ENCODE measurements at regions not wholly inside any gene's neighbourhood (a gene's known extent, or its start where the extent isn't known, plus 50 kb on each side); places are given as distances from the start of the nearest gene placed in this dataset.

DNA sequence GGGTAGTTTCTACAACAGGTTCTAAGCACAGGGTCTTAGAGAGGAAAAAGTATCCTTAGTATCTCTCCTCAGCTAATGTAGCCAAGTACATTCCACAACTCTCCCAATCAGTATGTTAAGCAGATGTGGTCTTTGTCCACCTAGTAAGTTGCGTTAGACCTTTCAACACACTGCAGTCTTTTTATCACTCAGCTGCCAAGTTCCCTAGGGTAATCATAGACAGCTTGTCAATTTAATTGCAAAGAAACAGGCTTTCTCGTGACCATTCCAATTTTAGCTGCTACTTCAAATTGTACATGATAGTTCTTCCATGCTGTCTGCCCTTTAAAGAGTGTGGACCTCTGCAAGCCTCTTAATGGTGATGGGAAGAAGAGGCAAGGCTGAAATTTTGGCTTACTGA, 211.8 kb upstream of the PKN2 start:
- TF ChIP-seq, protein P1, sequence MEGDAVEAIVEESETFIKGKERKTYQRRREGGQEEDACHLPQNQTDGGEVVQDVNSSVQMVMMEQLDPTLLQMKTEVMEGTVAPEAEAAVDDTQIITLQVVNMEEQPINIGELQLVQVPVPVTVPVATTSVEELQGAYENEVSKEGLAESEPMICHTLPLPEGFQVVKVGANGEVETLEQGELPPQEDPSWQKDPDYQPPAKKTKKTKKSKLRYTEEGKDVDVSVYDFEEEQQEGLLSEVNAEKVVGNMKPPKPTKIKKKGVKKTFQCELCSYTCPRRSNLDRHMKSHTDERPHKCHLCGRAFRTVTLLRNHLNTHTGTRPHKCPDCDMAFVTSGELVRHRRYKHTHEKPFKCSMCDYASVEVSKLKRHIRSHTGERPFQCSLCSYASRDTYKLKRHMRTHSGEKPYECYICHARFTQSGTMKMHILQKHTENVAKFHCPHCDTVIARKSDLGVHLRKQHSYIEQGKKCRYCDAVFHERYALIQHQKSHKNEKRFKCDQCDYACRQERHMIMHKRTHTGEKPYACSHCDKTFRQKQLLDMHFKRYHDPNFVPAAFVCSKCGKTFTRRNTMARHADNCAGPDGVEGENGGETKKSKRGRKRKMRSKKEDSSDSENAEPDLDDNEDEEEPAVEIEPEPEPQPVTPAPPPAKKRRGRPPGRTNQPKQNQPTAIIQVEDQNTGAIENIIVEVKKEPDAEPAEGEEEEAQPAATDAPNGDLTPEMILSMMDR (IDR thresholded peaks at IDR 0.05), result no peak
- no peak for TF ChIP-seq POLR2A (IDR thresholded peaks at IDR 0.05)
- WGBS, 2 donors, result 47 to 50% methylated on average over 2 of the region's 2 CpGs

DNA sequence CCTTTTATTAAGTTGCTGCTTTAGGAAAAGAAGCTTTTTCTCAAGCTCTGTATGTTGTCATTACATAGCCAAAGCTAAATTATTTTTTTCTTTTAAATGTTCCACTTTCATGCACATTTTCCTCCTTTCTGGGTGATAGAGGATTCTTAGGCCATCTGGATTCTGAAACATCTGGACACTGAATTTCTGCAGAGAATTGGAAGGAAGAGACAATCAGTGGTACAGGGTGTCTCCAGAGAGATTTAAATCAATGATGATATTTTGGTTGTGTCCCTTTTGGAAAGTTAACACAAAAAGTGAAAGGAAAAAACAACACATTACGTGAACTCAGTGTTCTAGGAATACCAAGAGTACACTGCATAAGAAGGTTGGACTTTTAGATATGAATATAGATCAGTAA, 211.4 kb upstream of the PKN2 start:
- TF ChIP-seq, protein P1 (IDR thresholded peaks at IDR 0.05), result no peak
- no peak for TF ChIP-seq POLR2A (IDR thresholded peaks at IDR 0.05)
- H3K4me3 ChIP-seq, result no peak overlapping the region
- no peak for DNase-seq
- intact Hi-C loops (cut with DNase I; ENCODE audit: low total_unique reads), result no loop called here
- no peaks in the 10 kb centered on the region for H3K36me3 ChIP-seq (ENCODE audit: low read depth, missing control alignments)
- WGBS, 2 donors, result 50 to 65% methylated on average over 1 of the region's 1 CpG
- no peaks in the 10 kb centered on the region for H3K4me1 ChIP-seq
- H3K9me3 ChIP-seq, result no peaks in the 10 kb centered on the region
- no peak overlapping the region for H3K27ac ChIP-seq
- no peaks in the 10 kb centered on the region for H3K27me3 ChIP-seq

More for the DNA sequence above, 211.8 kb upstream of the PKN2 start:
- Histone ChIP-seq H3K9me3 (no peaks in the 10 kb centered on the region), H3K27me3 (no peaks in the 10 kb centered on the region), H3K4me1 (no peaks in the 10 kb centered on the region), H3K4me3 (no peak overlapping the region), H3K27ac (no peak overlapping the region), H3K36me3 (ENCODE audit: low read depth, missing control alignments) (no peaks in the 10 kb centered on the region)
- no peak for DNase-seq
- intact Hi-C loops (cut with DNase I; ENCODE audit: low total_unique reads), result no loop called here

DNA sequence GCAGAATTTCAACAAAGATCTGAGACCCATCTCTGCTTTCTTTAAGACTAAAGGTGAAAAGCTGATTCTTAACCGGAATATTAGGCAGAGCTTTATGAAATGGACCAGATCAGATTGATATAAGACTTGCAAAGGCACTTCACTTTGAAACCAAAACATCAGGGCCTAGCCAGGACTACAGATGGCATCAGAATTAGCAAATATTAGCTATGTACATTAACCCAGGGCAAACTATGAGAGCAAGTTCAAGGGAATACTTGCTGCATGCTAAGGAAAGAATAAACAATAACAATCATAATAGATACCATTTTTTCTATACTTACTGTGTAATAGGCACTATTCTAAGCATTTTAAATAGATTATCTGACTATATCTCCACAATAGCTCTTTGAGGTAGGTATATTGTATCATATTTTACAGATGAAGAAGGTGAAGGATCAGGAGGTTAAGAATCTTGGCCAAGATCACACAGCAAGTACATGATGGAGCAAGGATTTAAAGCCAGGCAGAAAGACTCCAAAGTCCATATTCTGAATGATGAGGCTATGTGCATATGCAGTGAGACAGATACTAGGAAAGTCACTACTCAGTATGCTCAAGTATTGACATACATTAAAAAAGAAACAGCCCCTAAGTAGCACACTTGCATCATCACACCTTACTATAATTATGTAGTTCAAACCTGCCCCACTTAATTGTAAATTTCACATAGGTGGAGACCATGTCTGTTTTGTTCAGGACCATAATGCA, 209.3 kb upstream of the PKN2 start:
- Histone ChIP-seq H3K4me3 (no peak overlapping the region), H3K36me3 (ENCODE audit: low read depth, missing control alignments) (no peaks in the 10 kb centered on the region), H3K27me3 (no peaks in the 10 kb centered on the region), H3K9me3 (no peaks in the 10 kb centered on the region), H3K27ac (no peak overlapping the region), H3K4me1 (no peaks in the 10 kb centered on the region)
- DNase-seq, result no peak
- intact Hi-C loops (cut with DNase I; ENCODE audit: low total_unique reads), result no loop called here
- TF ChIP-seq POLR2A (IDR thresholded peaks at IDR 0.05), result no peak
- TF ChIP-seq, protein P1 (IDR thresholded peaks at IDR 0.05), result no peak
- WGBS, 2 donors, result 81 to 83% methylated on average over 1 of the region's 1 CpG

GRCh38 chr1:88484881-88485280, 199.2 kb upstream of the PKN2 start:
- H3K27ac ChIP-seq, result no peak overlapping the region
- H3K4me3 ChIP-seq, result no peak overlapping the region
- H3K36me3 ChIP-seq (ENCODE audit: low read depth, missing control alignments), result no peaks in the 10 kb centered on the region
- no peak for DNase-seq
- H3K27me3 ChIP-seq, result no peaks in the 10 kb centered on the region
- 92 to 94% methylated on average over 4 of the region's 4 CpGs for WGBS, 2 donors
- intact Hi-C loops (cut with DNase I; ENCODE audit: low total_unique reads), result no loop called here
- H3K9me3 ChIP-seq, result no peaks in the 10 kb centered on the region
- TF ChIP-seq, protein P1 (IDR thresholded peaks at IDR 0.05), result no peak
- TF ChIP-seq POLR2A (IDR thresholded peaks at IDR 0.05), result no peak
- H3K4me1 ChIP-seq, result no peaks in the 10 kb centered on the region

GRCh38 chr1:88488237-88488636, 195.8 kb upstream of the PKN2 start:
- H3K9me3 ChIP-seq, result no peaks in the 10 kb centered on the region
- intact Hi-C loops (cut with DNase I; ENCODE audit: low total_unique reads), result no loop called here
- H3K27me3 ChIP-seq, result no peaks in the 10 kb centered on the region
- no peaks in the 10 kb centered on the region for H3K36me3 ChIP-seq (ENCODE audit: low read depth, missing control alignments)
- H3K4me1 ChIP-seq, result no peaks in the 10 kb centered on the region
- no peak for TF ChIP-seq POLR2A (IDR thresholded peaks at IDR 0.05)
- TF ChIP-seq, protein P1 (IDR thresholded peaks at IDR 0.05), result no peak
- 57 to 64% methylated on average over 4 of the region's 4 CpGs for WGBS, 2 donors
- no peak overlapping the region for H3K27ac ChIP-seq
- H3K4me3 ChIP-seq, result no peak overlapping the region
- DNase-seq, result no peak

All from testis (tissue), 2 donors.